ENCODE measurements at regions not wholly inside any gene's neighbourhood (a gene's known extent, or its start where the extent isn't known, plus 50 kb on each side); places are given as distances from the start of the nearest gene placed in this dataset.

DNA sequence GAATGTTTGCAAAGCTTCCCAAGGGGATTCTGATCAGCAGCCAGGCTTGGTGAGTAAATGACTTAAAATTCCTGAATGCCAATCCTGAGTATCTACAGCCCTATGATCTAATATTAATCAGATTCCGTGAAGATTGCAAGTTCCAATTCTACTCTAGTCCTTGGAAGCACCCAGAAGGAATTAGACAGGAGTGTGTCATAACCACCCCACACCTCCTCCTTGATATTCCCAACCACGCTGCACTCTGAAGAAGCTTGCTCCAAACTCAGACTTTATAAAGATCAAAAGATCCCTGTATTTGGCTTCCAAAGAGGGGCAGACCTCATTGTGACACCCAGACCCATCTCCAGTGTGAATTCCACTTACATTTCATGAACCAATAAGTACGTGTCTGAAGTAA is 306.0 kb downstream of the BCL11B start:
- TF ChIP-seq, protein P1, sequence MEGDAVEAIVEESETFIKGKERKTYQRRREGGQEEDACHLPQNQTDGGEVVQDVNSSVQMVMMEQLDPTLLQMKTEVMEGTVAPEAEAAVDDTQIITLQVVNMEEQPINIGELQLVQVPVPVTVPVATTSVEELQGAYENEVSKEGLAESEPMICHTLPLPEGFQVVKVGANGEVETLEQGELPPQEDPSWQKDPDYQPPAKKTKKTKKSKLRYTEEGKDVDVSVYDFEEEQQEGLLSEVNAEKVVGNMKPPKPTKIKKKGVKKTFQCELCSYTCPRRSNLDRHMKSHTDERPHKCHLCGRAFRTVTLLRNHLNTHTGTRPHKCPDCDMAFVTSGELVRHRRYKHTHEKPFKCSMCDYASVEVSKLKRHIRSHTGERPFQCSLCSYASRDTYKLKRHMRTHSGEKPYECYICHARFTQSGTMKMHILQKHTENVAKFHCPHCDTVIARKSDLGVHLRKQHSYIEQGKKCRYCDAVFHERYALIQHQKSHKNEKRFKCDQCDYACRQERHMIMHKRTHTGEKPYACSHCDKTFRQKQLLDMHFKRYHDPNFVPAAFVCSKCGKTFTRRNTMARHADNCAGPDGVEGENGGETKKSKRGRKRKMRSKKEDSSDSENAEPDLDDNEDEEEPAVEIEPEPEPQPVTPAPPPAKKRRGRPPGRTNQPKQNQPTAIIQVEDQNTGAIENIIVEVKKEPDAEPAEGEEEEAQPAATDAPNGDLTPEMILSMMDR (IDR thresholded peaks at IDR 0.05; ENCODE audit: poor library complexity, severe bottlenecking), result no peak
- TF ChIP-seq SMC3 (conservative IDR thresholded peaks at IDR 0.05; ENCODE audit: poor library complexity) (no peak), EP300 (conservative IDR thresholded peaks at IDR 0.05; ENCODE audit: poor library complexity, severe bottlenecking) (no peak), REST (IDR thresholded peaks at IDR 0.05; ENCODE audit: borderline replicate concordance) (no peak), POLR2AphosphoS5 (IDR thresholded peaks at IDR 0.05) (no peak), TAF1 (IDR thresholded peaks at IDR 0.05; ENCODE audit: low read depth) (no peak), EZH2 (IDR thresholded peaks at IDR 0.05; ENCODE audit: borderline replicate concordance, insufficient read depth, low read length, poor library complexity, severe bottlenecking) (no peak), MXI1 (conservative IDR thresholded peaks at IDR 0.05; ENCODE audit: poor library complexity, severe bottlenecking) (no peak)

Measured in neural cell (in vitro differentiated cells).